Skeletal muscle cell (primary cell): ENCODE measurements at regions not wholly inside any gene's neighbourhood (a gene's known extent, or its start where the extent isn't known, plus 50 kb on each side); places are given as distances from the start of the nearest gene placed in this dataset.

Experiments
- DNase-seq: peaks from one replicate; pipeline ENCODE4 v3.0.0-alpha.2; 2010; ENCODE audit warnings: low read depth
- H3K4me3 ChIP-seq: 2 replicates; pipeline ENCODE4 v1.5.1; 2011; ENCODE audit warnings: low read depth, mild to moderate bottlenecking, control low read depth, low read length, moderate library complexity

DNA sequence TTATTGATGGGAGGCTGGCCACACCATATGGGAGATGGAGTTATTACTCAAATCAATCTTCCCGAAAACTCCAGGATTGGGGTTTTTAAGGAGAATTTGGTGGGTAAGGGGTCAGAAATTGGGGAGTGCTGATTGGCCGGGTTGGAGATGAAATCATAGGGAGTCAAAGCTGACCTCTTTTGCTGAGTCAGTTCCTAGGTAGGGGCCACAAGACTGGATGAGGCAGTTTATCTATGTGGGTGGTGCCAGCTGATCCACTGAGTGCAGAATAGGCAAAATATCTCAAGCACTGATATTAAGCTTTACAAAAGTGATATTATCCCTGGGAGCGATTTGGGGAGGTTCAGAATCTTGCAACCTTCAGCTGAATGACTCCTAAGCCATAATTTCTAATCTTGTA, 75.7 kb upstream of the CLINT1 start:
- no peak overlapping the region for H3K4me3 ChIP-seq
- DNase-seq, result no peak

DNA sequence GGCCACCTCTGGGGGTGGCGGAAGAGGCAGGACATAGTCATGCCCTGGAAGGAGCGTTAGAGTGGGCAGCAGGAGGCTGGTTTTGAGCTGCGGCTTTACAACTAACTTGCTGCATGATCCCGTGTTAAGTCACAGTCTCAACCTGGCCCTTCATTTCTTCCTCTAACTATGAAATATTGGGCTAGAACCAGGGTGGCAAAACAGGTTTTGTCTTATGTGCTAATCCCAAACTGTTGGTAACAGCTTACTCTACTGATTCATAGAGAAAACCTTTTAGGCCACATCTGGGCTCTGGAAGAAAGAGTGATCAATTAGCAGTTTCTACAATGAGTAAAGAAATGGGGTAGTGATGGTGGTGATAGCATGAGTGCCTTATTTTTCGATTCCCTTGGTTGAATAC, 74.1 kb upstream of the CLINT1 start:
- DNase-seq, result no peak
- H3K4me3 ChIP-seq, result no peak overlapping the region

DNA sequence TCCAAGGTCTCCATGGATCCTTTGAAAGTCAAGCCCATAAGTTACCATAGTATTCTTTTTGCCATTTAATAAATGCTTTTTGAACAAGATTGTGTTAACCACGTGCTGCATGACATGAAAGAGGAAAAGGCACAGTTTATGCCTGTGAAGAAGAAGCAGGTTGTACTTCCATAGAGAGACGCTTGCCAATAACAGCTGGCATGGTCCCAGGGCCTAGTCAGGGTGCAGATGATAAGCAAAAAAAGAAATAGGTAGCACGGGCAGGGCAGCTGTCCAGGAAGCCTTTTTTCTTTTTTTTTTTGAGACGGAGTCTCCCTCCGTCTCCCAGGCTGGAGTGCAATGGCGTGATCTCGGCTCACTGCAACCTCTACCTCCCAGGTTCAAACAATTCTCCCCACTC, 71.8 kb upstream of the CLINT1 start:
- no peak overlapping the region for H3K4me3 ChIP-seq
- DNase-seq, result no peak

DNA sequence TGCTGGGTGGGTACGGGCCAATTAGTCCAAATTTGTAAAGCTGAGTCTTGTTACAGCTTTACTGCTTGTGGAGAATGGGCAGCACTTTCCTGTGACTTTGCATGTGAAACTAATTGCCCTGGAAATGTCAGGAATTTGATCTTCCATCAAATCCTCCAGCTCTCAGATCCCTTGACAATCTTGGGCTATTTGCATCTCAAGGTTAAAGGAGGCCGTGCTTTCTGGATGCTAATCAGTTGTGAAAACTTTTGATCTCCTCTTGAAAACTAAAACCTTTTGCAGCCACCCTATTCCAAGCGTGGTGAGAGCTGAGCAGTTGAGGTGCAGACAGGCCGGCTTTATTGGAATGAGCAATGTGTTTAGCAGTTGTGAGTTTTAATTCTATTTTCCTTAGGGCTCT, 68.0 kb upstream of the CLINT1 start:
- no peak overlapping the region for H3K4me3 ChIP-seq
- no peak for DNase-seq

DNA sequence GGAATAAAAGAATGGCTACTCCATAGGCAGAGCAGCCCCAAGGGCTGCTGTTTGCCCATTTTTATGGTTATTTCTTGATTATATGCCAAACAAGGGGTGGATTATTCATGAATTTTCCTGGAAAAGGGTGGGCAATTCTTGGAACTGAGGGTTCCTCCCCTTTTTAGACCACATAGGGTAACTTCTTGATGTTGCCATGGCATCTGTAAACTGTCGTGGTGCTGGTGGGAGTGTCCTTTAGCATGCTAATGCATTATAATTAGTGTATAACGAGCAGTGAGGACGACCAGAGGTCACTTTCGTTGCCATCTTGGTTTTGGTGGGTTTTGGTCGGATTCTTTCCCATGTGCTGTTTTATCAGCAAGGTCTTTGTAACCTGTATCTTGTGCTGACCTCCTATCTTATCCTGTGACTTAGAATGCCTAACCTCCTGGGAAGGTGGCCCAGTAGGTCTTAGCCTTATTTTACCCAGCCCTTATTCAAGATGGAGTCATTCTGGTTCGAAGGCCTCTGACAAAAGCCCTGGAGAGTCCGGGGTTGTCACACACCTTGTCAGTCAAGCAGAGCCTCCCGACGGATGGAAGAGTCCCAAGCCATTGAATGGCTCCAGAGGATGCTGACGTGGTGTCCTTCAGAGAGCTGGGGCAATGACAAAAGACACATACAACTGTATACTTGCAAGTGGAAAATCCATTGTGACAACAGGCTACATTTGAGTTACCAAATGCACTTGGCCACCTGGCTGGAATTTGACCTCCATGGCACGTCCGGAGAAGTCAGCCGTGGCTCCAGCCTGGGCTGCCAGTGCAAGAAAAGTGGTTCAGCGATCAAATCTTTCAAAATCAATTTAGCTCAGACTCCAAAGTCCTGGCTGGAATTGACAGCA, 67.1 kb upstream of the CLINT1 start:
- H3K4me3 ChIP-seq, result no peak overlapping the region
- no peak for DNase-seq

DNA sequence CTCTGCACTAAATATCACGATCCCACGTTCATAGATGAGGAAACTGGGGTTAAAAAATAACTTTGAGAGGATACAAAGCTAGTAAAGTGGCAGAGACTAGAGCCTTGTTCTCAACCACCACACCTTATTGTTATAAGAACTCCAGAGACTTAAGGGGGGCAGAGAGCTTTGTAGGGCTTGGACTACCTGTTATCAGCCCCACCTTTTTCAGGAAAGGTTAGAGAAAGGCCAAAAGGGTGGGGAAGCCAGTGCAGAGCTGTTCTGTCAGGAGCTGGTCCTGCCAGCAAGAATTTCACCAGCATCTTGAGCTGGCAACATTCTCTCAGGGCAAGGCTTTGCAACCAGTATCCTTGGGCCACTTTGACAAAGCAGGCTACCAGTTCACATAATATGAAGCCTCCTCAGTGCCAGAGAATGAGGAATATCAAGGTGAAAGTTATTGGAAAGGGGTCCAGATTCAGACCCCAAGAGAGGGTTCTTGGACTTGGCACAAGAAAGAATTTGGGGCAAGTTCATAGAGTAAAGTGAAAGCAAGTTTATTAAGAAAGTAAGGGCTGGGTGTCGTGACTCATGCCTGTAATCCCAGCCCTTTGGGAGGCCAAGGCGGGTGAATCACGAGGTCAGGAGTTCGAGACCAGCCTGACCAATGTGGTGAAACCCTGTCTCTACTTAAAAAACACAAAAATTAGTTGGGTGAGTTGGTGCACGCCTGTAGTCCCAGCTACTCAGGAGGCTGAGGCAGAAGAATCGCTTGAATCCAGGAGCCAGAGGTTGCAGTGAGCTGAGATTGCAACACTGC, 66.2 kb upstream of the CLINT1 start:
- DNase-seq, result no peak
- no peak overlapping the region for H3K4me3 ChIP-seq

DNA sequence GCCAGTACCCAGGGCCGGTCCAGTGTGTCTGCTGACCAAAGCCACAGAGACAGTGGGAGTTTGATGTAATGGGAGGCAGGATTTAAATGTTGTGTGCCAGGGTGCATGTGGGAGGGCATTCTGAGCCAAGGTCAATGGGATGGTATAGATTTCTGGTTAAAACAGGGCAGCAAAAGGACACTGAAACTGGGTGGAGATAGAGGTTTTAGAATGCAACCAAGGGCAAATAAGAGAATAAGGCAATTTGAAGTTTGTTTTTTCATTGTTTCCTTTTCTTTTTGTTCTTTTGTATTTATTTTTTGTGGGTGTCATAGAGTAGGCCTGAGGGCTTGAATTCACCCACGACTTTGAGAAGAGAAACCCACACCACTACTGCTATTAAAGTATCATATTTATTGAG, 65.5 kb upstream of the CLINT1 start:
- no peak for DNase-seq
- no peak overlapping the region for H3K4me3 ChIP-seq

DNA sequence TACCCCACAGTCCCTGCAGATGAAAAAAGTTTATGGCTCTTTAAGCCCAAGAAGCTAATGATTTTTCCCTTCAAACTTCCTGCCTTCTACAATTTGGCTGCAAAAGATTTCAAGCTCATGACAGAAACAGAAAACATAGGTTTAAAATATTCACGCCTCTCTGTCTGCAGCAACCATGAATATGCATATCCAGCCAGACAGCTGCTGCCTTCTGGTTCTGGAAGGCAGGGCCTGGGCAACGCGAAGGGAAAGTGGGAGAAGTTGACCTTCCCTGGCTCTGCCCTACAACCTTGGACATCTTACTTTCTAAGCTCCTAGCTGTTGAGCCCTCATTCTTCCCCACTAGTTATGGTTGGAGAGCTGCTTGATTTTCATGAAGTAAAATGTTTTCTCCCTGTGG, 64.8 kb upstream of the CLINT1 start:
- DNase-seq, result no peak

DNA sequence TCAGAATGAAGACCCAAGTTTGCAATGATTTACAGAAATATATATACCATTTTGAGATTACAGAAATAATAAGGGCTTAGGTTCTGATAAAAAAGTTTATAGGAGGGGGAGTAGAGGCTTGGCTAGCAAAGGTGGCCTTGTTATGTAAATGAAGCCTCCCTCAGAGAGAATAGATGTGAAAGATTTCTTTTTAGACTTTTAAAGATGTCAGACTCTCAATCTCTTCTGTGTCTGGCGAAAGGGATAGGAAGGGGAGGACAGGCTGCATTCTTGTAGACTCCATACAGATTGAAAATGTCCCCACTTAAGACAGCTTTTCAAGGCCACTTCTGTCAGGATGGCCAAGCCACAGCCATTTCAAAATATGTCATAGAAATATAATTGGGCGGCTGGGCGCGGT, 63.1 kb upstream of the CLINT1 start:
- DNase-seq, result no peak

More for the DNA sequence above, 64.8 kb upstream of the CLINT1 start:
- H3K4me3 ChIP-seq, result no peak overlapping the region

DNA sequence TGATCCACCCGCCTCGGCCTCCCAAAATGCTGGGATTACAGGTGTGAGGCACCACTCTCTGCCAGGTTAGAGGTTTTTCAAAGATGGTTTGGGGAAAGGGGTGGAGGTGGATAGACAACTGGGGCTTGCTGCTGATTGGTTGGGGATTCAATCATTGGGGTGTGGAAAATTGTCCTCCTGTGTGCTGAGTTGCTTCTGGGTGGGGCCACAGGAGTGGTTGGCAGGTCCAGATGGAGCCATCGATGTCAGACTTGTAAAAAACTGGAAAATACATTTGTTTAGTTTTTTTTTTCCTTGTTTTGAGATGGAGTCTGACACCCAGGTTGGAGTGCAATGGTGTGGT, 61.9 kb upstream of the CLINT1 start:
- no peak overlapping the region for H3K4me3 ChIP-seq
- no peak for DNase-seq

More for the DNA sequence above, 63.1 kb upstream of the CLINT1 start:
- H3K4me3 ChIP-seq, result no peak overlapping the region

DNA sequence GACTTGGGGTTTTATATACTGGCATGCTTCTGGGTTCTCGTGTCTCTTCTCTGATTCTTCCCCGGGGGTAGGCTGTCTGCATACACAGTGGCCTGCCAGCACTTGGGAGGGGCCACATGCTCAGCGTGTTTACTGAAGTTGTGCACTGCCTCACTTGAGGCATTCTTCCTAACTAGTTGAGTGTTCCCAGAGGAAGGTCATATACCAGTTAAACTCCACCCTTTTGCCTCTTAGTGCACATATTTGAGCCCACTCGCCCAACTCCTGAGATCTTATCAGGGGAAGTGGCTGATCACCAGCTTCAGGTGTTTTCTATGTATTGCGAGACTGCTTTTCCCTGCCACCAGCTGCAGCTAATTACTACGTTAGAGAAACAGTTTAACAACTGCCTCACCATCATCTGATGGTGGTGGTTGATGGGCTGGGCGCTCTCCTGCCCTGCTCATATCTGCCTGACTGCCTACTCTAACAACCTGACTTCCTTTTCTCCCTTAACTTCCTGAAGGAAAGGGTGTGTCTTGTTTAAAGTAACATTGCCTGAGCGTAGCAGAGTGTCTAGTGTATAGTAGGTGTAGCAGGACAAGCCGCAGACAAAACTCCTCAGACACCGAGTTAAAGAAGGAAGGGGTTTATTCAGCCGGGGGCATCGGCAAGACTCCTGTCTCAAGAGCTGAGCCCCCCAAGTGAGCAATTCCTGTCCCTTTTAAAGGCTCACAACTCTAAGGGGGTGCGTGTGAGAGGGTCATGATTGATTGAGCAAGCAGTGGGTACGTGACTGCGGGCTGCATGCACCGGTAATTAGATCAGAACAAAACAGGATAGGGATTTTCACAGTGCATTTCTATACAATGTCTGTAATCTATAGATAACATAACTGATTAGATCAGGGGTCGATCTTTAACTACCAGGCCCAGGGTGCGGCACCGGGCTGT, 60.1 kb upstream of the CLINT1 start:
- DNase-seq, result no peak
- H3K4me3 ChIP-seq, result no peak overlapping the region

DNA sequence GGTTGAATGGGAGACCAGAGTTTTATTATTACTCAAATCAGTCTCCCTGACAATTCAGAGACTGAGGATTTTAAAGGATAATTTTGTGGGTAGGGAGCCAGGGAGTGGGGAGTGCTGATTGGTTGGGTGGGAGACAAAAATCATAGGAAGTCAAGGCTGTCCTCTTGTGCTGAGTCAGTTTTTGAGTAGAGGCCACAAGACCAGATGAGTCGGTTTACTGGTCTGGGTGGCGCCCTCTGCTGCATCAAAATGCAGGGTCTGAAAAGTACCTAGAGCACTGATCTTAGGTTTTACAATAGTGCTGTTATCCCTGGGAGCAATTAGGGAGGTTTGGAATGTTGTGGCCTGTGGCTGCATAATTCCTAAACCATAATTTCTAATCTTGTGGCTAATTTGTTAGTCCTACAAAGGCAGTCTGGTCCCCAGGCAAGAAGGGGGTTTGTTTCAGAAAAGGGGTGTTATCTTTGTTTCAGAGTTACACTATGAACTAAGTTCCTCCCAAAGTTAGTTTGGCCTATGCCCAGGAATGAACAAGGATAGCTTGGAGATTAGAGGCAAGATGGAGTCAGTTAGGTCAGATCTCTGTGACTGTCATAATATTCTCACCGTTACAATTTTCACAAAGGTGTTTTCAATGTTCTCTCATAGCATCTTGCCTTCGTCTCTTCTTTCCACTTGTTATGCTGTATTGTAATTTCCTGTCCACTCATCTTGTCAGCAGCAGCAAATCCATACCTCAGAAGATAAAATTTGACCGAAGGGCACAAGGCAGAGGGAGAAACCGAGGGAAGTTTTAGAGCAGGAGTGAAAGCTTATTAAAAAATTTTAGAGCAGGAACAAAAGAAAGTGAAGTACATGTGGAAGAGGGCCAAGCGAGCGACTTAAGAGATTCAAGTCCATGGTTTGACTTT, 59.2 kb upstream of the CLINT1 start:
- H3K4me3 ChIP-seq, result no peak overlapping the region
- DNase-seq, result peak; percentile 40

DNA sequence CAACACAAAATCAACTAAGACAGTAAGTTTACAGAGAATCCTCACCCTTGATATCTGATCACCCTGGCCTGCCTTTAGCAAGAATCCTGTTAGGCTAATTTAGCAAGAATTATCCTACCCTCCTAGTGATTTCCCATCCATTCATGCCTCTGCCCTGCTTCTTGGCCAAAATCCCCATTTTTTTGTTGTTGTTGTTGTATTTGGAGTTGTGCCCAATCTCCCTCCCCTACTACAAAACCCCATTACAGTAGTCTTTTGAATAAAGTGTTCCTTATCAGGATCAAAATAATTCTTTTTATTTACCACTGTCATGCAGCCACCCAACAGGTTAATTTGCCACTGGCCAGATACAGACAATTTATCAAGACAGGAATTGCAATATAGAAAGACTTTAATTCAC, 58.5 kb upstream of the CLINT1 start:
- no peak overlapping the region for H3K4me3 ChIP-seq
- no peak for DNase-seq

DNA sequence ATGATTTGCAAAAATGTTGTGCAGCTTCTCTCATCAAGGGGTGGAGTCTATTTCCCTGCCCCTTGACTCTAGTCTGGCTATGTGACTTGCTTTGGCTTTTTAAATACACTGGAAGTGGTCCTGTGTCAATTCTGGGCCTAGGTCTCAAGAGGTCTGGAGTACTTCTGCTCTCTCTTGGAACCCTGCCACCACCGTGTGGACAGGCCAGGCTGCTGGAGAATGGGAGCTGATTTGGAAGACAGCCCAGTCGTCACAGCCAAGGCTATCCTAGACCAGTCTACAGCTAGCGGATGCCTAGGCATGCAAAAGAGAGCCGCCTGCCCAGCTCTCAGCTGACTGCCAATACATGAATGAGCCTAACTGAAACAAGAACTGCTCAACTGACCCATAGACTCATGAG, 56.7 kb upstream of the CLINT1 start:
- peak; percentile 26 for DNase-seq
- no peak overlapping the region for H3K4me3 ChIP-seq

DNA sequence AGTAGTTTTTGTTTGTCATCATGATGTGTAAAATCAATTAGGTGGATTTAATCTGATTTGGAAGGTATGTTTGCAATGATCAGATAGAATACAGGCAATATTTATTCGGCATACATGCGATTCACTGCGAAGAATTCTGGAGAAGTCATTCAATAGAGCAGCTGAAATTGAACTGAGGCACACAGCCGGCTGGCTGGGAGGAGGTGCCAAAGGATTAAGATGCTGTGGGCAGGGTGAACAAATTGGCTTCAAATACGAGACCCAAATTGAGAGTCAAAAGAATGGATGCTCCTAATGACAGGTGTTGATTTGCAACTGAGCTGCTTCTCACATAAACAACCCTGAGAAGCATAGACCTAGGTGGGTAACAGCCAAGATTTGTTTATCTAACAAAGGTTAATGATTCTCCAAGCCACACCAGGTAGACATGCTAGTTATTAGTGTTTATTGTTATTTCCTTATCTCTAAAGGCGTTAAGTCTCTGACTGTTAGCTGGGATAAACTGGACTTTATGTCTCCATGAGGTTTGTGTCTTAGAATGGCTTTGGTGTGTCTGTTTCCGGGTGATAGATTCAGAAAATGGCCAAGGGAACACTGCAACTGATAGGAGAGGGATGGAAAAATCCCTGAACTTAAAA, 55.3 kb upstream of the CLINT1 start:
- no peak for DNase-seq
- no peak overlapping the region for H3K4me3 ChIP-seq

DNA sequence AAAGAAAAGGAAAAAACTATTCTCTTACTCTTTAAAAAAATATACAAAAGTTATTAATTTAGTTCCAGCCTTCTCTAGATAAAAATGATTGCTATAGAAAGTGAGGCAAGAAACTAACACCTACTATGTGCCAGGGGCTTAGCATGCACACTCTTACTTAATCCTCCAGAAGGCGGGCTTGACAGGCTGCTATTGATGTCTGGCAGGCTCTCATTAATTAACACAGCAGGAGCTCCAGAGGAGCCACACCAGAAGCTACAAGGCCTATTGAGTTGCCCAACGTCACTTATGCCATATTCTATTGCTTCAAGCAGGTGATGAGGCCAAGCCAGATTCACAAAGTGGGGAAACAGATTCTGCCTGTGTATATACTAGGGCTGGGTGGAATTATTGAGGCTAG, 54.6 kb upstream of the CLINT1 start:
- DNase-seq, result no peak

DNA sequence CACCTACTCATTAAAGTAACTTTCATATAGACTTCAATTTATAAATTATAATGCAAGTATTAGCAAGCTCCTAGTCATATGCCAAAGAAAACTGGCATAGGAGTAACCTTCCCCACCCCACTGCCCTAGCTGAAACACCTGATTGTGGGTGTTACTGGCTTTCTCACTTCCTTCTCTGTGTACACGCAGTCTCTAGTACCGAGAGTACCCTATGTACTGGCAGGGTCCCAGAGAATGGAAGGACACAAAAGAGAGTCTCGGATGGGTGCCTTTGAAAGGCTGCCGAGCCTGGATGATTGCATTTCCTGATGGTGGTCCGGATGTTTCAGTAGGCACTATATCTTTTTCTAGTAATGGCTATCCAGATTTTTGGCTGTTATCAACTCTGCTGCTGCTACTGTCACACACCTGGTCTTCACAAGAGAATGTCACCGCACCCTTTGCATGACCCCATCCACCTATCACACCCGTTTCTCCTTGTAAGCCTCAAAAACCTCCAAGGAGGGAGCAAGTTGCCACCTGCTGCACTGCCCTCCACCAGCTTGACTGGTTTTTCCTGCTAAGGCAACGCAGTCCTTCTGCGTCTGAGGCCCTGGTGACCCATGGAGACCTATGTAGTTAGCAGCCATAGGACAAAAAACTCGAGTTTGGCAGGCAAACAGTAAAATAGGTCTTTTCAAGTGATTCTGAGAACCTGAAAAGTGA, 53.8 kb upstream of the CLINT1 start:
- DNase-seq, result no peak
- H3K4me3 ChIP-seq, result no peak overlapping the region

More for the DNA sequence above, 54.6 kb upstream of the CLINT1 start:
- H3K4me3 ChIP-seq, result no peak overlapping the region

DNA sequence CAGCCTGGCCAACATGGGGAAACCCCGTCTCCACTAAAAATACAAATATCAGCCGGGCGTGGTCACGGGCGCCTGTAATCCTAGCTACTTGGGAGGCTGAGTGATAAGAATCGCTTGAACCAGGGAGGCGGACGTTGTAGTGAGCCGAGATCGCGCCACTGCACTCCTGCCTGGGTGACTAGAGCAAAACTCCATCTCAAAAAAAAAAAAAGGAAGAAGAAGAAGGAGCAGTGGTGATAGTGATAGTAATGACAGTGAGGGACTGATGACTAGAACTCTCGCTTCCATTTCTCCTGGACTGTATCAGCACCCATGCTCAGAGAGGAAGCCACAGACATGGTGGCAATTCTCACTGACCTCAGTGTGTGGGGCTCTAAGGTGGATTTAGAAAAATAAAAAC, 52.6 kb upstream of the CLINT1 start:
- DNase-seq, result no peak
- no peak overlapping the region for H3K4me3 ChIP-seq
